ENCODE measurements at regions not wholly inside any gene's neighbourhood (a gene's known extent, or its start where the extent isn't known, plus 50 kb on each side); places are given as distances from the start of the nearest gene placed in this dataset.

DNA sequence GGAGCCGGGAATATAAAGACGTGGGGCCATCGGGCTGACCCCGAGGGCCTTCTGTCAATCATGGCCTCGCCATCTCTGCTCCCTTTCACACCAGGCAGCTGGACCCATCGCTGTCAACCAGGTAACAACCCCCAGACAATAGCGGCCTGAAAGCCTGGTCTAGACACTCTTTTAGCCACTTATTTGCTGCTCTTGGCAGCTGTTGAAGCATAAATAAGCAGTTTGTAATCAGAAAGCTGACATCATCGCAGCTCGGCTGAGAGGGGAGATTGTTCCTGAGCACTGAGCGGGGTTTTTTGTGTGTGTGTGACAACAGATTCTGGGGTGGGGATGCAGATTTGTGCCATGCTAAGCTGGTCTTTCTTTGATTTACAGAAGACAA lies 423.6 kb upstream of the POU3F3 start:
- in situ Hi-C loops (cut with MboI; ENCODE audit: low pct_unique_long_range_greater_than_20kb, low sequenced_read_pairs, unreplicated experiment) = no loop called here
- DNase-seq (ENCODE audit: low spot score) = no peak
- no peak for TF ChIP-seq CTCF (IDR thresholded peaks at IDR 0.05; ENCODE audit: extremely low read depth, insufficient read depth, missing control alignments)

- TF ChIP-seq CTCF (IDR thresholded peaks at IDR 0.05; ENCODE audit: extremely low read depth, insufficient read depth, missing control alignments) = no peak
- DNase-seq (ENCODE audit: low spot score) = no peak
- in situ Hi-C loops (cut with MboI; ENCODE audit: low pct_unique_long_range_greater_than_20kb, low sequenced_read_pairs, unreplicated experiment) = no loop called here
Observed at GRCh38 chr2:104430852-104431251, 423.1 kb upstream of the POU3F3 start.

DNA sequence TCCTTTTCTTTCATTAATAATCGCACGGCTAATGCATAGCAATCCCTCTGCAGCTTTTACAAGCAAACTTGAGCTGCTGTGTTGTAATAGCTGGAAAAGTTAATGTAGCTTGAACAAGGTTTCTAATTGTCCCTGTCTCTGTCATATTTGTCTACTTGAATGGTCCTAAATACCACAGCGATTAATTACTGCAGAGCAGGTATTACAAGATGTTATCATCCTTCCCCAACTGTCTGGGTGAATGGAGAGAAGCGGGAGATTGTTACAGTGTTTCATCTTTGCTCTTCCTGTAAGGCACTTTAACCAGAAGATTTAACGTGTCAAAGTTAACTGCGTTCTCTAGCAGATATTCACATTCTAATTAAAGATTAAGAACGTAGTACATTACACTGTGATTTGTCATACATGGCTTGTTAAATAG lies 422.2 kb upstream of the POU3F3 start:
- no peak for TF ChIP-seq CTCF (IDR thresholded peaks at IDR 0.05; ENCODE audit: extremely low read depth, insufficient read depth, missing control alignments)
- no peak for DNase-seq (ENCODE audit: low spot score)
- in situ Hi-C loops (cut with MboI; ENCODE audit: low pct_unique_long_range_greater_than_20kb, low sequenced_read_pairs, unreplicated experiment) = no loop called here

DNA sequence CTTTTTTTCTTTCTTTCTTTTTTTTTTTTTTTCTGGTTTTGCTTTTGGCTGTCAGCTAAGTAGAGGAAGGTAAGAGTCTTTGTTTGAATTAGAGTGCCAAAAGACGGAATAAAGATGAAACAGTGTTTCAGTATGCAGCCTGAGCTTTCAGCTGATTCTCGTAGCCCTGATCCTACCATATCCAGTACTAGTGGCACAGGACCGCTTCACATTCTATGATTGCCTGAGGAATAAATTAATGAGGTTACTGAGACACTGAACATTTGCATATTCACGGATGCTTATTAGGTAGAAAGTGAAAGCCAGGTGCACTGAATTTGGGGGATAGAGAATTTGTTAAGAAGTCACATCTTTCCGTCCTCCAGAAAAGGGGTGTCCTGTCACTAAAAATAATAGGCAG lies 421.5 kb upstream of the POU3F3 start:
- in situ Hi-C loops (cut with MboI; ENCODE audit: low pct_unique_long_range_greater_than_20kb, low sequenced_read_pairs, unreplicated experiment) = no loop called here
- TF ChIP-seq CTCF (IDR thresholded peaks at IDR 0.05; ENCODE audit: extremely low read depth, insufficient read depth, missing control alignments) = no peak
- DNase-seq (ENCODE audit: low spot score) = no peak

DNA sequence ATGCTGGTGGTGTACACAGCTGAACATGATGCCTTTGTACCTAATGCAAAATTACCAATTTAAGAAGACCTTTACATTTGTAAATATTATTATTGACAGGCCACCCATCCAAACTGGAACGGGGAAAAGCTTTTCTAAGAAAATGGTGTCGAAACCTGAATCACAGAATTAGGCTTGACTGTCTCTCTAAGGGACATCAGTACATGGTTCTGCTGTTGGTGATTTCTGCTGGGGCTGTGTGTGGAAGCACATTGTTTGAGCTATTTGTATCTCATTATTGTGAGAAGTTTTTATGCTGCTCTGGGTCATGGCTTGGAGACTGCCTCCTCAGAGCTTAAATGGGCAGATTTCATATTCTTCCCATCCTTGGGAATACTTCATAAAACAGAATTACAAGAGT lies 420.9 kb upstream of the POU3F3 start:
- no peak for TF ChIP-seq CTCF (IDR thresholded peaks at IDR 0.05; ENCODE audit: extremely low read depth, insufficient read depth, missing control alignments)
- in situ Hi-C loops (cut with MboI; ENCODE audit: low pct_unique_long_range_greater_than_20kb, low sequenced_read_pairs, unreplicated experiment) = no loop called here
- no peak for DNase-seq (ENCODE audit: low spot score)

DNA sequence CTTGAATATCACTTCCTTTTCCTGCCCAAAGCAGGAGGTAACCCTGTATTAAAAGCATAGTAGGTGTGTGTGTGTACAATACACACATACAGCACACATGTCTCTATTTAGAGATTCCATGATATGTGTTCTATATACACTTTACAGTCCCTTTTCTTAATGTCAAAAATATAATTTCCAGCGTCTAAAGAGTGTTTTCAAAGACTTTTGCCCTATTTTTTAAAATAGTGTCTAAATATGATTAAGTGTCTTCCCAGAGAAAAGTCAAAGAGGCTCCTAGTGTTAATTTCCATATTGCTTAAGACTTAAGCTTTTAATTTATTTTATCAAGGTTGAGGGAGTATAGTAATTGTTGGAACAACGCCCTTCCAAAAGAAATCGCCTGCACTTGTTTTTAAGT lies 420.3 kb upstream of the POU3F3 start:
- DNase-seq (ENCODE audit: low spot score) = no peak
- TF ChIP-seq CTCF (IDR thresholded peaks at IDR 0.05; ENCODE audit: extremely low read depth, insufficient read depth, missing control alignments) = no peak
- in situ Hi-C loops (cut with MboI; ENCODE audit: low pct_unique_long_range_greater_than_20kb, low sequenced_read_pairs, unreplicated experiment) = no loop called here

DNA sequence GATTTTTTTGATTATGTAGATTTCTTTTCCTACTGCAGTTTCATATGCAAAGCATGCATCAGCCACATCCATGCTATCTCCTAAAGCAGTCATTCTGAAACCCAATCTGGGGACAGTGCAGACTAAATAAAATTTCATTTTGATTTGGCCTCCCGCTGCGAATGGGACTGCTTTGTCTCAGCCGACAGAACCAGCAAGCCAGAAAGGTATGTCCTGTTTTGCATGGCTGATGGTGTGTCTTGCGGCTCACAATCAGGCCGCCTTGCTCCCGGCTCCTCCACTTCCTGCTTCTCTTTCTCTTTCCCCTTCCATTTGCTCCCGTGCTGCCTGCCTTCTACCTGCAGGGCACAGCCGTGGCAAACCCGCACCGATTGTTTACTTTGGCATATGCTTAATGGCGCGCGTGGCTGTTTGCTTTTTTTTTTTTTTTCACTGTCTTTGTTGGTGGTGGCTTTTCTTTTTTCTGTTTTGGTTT lies 419.6 kb upstream of the POU3F3 start:
- in situ Hi-C loops (cut with MboI; ENCODE audit: low pct_unique_long_range_greater_than_20kb, low sequenced_read_pairs, unreplicated experiment) = no loop called here
- TF ChIP-seq CTCF (IDR thresholded peaks at IDR 0.05; ENCODE audit: extremely low read depth, insufficient read depth, missing control alignments) = no peak
- DNase-seq (ENCODE audit: low spot score) = peak; percentile 26
